ENCODE measurements at regions not wholly inside any gene's neighbourhood (a gene's known extent, or its start where the extent isn't known, plus 50 kb on each side); places are given as distances from the start of the nearest gene placed in this dataset.

- ChIA-PET POLR2A (no interaction called here), CTCF (ENCODE audit: low intra/inter-chr PET ratio, low total read pairs) (no interaction called here)
- Histone ChIP-seq H2AFZ (ENCODE audit: low read length) (no peak overlapping the region), H4K20me1 (ENCODE audit: insufficient read depth, low read length) (no peaks in the 10 kb centered on the region), H3K27me3 (ENCODE audit: control insufficient read depth in 1 of 2, insufficient read depth in 2 of 2, low read length in 2 of 2) (no peaks in the 10 kb centered on the region), H3K4me3 (replicated peaks in 1 of 3; ENCODE audit: insufficient read depth in 1 of 3, low read depth in 2 of 3, low read length in 3 of 3) (no peak overlapping the region), H3K9me3 (ENCODE audit: low read length) (peaks cover 13% of the 10 kb centered on the region), H3K36me3 (replicated peaks in 1 of 2; ENCODE audit: control insufficient read depth in 1 of 2, insufficient read depth in 2 of 2, low read length in 2 of 2) (no peaks in the 10 kb centered on the region), H3K79me2 (ENCODE audit: insufficient read depth, low read length) (no peaks in the 10 kb centered on the region), H3K27ac (ENCODE audit: extremely low read length, insufficient read depth, low read length) (no peak overlapping the region), H3K9ac (ENCODE audit: insufficient read depth, low read depth, low read length) (no peak overlapping the region), H3K4me1 (ENCODE audit: insufficient read depth, low read length) (no peaks in the 10 kb centered on the region), H3K4me2 (ENCODE audit: low read depth, low read length) (no peak overlapping the region)
- FAIRE-seq (no peak), DNase-seq (ENCODE audit: low spot score) (no peak), ATAC-seq (no peak)
- intact Hi-C loops (cut with micrococcal nuclease; ENCODE audit: unreplicated experiment) (no loop called here), in situ Hi-C loops (cut with HindIII; ENCODE audit: extremely low pct_ligation_motif_present, low pct_unique_long_range_greater_than_20kb) (no loop called here)
- BruUV-seq (replicated peaks): no TSS peak
- 9% methylated on average over 1 of the region's 1 CpG for WGBS (ENCODE audit: low lambda C conversion rate)
- no peak for TF ChIP-seq ZBTB7A (CRISPR knock-in tag; IDR thresholded peaks at IDR 0.05)
- TF ChIP-seq ZBTB46 (CRISPR knock-in tag; IDR thresholded peaks at IDR 0.05; ENCODE audit: borderline replicate concordance): no peak
- TF ChIP-seq ZNF354B (CRISPR knock-in tag; IDR thresholded peaks at IDR 0.05): no peak
- no peak for TF ChIP-seq PCBP1 (IDR thresholded peaks at IDR 0.05; ENCODE audit: borderline replicate concordance, low read depth, low read length)
- no peak for TF ChIP-seq ZNF597 (CRISPR knock-in tag; IDR thresholded peaks at IDR 0.05)
- TF ChIP-seq MED8 (CRISPR knock-in tag; IDR thresholded peaks at IDR 0.05; ENCODE audit: insufficient replicate concordance): no peak
- no peak for TF ChIP-seq ZNF281 (CRISPR knock-in tag; IDR thresholded peaks at IDR 0.05; ENCODE audit: borderline replicate concordance)
- no peak for TF ChIP-seq NR2C2 (CRISPR knock-in tag; IDR thresholded peaks at IDR 0.05; ENCODE audit: borderline replicate concordance)
- no peak for TF ChIP-seq TARDBP (CRISPR knock-in tag; IDR thresholded peaks at IDR 0.05)
- no peak for TF ChIP-seq ZBTB42 (CRISPR knock-in tag; IDR thresholded peaks at IDR 0.05)
- no peak for TF ChIP-seq TBP (CRISPR knock-in tag; IDR thresholded peaks at IDR 0.05)
- no peak for TF ChIP-seq ZNF546 (CRISPR knock-in tag; conservative IDR thresholded peaks at IDR 0.05)
- no peak for TF ChIP-seq HDAC6 (IDR thresholded peaks at IDR 0.05; ENCODE audit: low read depth, low read length)
- TF ChIP-seq ZBTB8A (CRISPR knock-in tag; IDR thresholded peaks at IDR 0.05; ENCODE audit: borderline replicate concordance, low read depth): no peak
- no peak for TF ChIP-seq CREB1 (IDR thresholded peaks at IDR 0.05)
- TF ChIP-seq CREB1 (CRISPR knock-in tag; IDR thresholded peaks at IDR 0.05): no peak
- TF ChIP-seq DPF2 (CRISPR knock-in tag; IDR thresholded peaks at IDR 0.05; ENCODE audit: borderline replicate concordance, low read depth): no peak
Measured at GRCh38 chr4:167885071-167885470, 207.3 kb upstream of the ANXA10 start.

Measured in HepG2 (cell line).